Skeletal muscle cell (primary cell): ENCODE measurements at regions not wholly inside any gene's neighbourhood (a gene's known extent, or its start where the extent isn't known, plus 50 kb on each side); places are given as distances from the start of the nearest gene placed in this dataset.
A peak's percentile ranks its signal among the peaks of the same experiment; 100 is the strongest.

Experiments
- DNase-seq: peaks from one replicate; pipeline ENCODE4 v3.0.0-alpha.2; 2010; ENCODE audit warnings: low read depth
- H3K4me3 ChIP-seq: 2 replicates; pipeline ENCODE4 v1.5.1; 2011; ENCODE audit warnings: low read depth, mild to moderate bottlenecking, control low read depth, low read length, moderate library complexity

GRCh38 chr7:41010967-41011366 lies 691.9 kb downstream of the INHBA start:
- no peak overlapping the region for H3K4me3 ChIP-seq
- peak; percentile 56 for DNase-seq

- no peak for DNase-seq
- no peak overlapping the region for H3K4me3 ChIP-seq
Measured at GRCh38 chr7:41010418-41010817, 692.5 kb downstream of the INHBA start.

DNA sequence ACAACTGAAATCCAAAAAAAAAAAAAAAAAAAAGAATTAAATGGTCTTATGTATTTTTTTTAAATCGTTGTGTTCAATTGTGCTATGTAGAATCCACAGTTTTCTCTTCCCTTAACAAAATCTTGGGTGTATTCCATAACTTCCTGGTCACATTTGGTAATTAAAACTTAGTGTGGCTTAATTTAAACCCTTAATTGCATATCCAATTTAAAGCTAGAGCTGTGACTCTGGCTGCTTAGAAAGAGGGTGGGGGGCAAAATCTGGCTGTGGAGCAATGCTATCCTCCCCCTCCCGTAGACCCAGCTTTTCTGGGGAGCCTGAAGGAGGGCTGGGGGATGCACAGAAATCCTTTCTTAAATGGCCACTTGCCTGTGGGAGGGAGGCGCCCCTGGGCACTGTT lies 695.1 kb downstream of the INHBA start:
- H3K4me3 ChIP-seq: no peak overlapping the region
- no peak for DNase-seq

DNA sequence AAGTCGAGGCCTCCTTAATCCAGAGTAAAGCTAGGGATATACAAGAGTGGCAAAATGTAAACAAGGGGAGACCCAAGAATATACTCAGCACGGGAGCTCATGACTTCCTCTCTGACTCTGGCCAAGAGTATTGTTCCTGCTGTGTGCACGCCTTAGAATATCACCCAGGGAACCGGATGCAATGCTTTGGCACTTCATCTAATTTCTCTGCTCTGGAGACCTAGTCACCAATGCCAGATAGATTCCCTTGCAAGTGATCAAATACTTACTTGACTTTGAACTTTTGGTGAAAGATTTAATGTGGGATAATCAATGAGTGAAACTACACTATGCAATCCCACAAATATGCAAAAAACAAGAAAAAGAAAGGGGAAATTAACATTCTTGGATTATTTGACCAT lies 695.5 kb downstream of the INHBA start:
- H3K4me3 ChIP-seq: no peak overlapping the region
- DNase-seq: no peak

DNA sequence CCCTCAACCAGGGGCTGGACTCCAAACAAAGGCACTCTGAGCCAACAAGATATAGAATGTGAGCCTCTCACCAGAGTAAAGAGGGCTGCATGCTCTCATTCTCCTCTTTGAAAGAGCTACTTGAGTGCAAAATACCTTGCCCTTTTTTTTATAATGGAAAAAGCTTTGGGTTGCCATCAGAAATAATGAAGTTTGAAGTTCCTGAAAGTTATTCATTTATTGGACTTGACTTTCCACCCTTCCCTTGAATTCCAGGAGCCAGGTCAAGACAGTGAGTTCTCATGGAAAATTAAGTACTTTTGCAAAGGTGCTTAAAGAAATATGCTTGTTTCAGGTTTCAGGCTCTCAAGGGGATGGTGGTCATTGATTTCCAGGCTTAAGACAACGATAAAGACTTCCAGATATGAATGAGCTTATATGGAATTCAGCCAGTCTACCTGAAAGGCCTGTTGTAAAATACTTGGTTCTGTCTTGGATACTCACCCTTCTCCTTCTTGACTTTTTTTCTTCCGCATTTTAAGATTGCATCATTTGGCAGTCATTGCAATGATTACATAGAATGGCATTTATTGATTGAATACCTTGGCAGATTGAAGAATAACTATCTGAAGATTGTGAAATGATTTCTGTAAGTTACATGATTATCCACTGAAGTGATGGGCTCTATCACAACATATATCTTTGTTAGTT lies 696.4 kb downstream of the INHBA start:
- no peak overlapping the region for H3K4me3 ChIP-seq
- no peak for DNase-seq

DNA sequence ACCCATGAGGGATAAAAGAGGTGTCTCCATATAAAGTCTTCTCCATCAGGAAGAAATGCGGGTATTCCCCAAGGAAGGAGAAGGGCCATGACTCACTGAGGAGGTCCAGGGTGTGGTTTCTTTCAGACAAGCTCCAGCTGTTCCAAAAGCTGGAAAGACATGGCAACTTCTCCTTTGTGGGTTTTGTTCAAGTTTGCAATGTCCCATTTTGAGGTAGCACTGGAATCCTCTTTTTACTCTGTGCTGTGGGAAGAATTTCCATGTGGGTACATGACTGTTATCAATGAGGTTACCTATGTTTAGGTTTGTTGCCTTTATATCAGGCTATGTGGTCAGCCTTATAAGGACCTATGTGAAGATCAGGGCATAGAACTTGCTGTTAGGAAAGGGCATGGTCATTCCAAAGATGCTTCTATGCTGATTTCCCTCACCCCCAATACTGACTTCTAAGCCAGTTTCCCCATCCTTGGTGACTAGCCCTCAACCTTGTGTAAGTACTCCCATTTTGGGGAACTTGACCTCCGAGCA lies 697.5 kb downstream of the INHBA start:
- no peak overlapping the region for H3K4me3 ChIP-seq
- DNase-seq: peak; percentile 73

DNA sequence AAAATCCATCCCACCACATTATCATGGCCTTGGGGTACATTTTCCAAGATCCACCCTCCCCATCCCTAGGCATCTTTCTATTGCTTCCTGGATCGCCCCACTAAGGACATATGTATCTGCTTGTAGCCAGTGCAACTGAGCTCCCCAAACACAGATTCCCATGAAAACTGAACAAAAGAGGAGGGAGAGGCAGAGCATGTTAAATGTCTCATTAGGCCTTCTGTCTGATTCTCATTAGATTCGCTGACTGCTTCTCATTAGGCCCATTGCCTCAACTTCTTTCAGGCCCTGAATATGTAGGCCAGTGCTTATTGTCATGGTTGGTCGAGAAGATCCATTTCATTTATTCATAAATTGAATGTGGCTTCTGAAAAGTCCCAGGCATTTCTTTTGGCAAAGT lies 698.9 kb downstream of the INHBA start:
- no peak overlapping the region for H3K4me3 ChIP-seq
- no peak for DNase-seq

GRCh38 chr7:41003611-41003940 lies 699.3 kb downstream of the INHBA start:
- no peak for DNase-seq
- no peak overlapping the region for H3K4me3 ChIP-seq

GRCh38 chr7:41002741-41003610 lies 699.9 kb downstream of the INHBA start:
- H3K4me3 ChIP-seq: no peak overlapping the region
- no peak for DNase-seq

DNA sequence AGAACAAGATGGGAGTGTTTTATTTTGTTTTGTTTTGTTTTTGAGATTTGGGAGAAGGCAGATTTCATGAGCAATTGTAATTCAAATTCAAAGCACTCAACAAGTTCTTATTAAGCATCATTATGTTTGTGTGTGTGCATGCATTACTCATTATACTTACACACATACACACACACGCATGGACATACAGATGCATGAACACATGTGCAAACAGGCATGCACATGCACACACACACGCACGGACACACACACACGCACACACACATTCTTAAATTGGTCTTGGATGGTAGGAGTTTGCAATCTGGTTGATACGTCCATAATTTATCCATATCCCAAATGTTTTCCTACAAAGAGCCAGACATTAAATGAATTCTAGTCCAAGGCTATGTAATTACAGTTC lies 702.8 kb downstream of the INHBA start:
- H3K4me3 ChIP-seq: no peak overlapping the region
- DNase-seq: no peak

- DNase-seq: no peak
- H3K4me3 ChIP-seq: no peak overlapping the region
Measured at GRCh38 chr7:40996233-40996677, 706.6 kb downstream of the INHBA start.

DNA sequence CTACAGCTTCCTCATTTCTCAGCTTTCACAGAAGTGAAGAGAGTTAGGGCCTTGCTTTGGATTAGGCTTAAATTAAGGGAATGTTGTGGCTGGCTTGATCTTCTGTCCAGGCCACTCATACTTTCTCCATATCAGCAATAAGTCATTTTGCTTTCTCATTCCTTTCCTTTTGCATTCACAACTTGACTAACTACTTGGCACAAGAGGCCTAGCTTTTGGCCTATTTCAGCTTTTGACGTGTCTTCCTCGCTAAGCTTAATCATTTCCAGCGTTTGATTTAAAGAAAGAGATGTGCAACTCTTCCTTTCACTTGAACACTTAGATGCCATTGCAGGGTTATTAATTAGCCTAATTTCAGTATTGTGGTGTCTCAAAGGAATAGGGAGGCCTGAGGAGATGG lies 712.0 kb downstream of the INHBA start:
- no peak for DNase-seq
- H3K4me3 ChIP-seq: no peak overlapping the region

DNA sequence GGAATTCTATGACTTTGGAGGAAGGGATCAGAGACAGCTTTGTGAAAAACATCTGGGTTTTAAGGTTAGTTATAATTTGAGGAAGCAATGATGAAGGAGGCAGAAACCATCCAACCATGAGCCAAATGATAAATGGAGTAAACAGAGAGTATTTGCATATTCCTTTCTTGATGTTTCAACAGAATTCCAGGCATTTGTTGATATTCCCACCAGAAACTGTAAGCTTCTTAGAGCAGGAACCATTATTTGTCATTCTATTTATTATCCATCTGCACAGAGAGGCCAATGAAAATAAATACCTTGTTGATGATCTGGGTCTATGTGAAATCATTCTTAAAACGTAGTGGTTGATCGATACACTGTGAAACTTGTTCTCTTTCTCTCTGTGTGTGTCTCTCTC lies 715.3 kb downstream of the INHBA start:
- DNase-seq: no peak
- no peak overlapping the region for H3K4me3 ChIP-seq

DNA sequence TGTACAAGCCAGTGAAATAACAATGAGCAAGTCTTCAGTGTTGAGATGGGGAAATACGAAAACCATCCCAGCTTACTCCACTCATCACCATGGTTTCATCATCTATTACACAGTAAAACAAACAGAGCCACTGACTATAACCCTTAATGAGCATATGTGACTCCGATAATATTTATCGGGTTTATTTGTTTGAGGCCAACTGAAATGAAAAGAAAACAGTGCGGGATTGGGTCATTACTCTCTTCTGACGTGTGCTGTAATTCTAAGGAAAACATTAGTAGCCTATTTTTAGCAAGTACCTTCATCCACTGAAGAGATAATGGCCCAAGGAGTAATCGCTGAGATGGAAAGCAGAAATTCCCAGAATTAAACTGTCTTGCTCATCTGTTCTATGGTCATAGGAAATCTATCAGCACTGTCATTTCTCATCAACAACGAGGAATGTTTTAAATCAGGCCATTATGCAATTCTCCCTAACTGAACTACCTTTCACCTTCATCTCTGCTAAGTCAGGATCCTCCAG lies 716.5 kb downstream of the INHBA start:
- peak; percentile 92 for DNase-seq
- H3K4me3 ChIP-seq: no peak overlapping the region

- no peak overlapping the region for H3K4me3 ChIP-seq
- no peak for DNase-seq
Measured at GRCh38 chr7:40983111-40983510, 719.8 kb downstream of the INHBA start.

DNA sequence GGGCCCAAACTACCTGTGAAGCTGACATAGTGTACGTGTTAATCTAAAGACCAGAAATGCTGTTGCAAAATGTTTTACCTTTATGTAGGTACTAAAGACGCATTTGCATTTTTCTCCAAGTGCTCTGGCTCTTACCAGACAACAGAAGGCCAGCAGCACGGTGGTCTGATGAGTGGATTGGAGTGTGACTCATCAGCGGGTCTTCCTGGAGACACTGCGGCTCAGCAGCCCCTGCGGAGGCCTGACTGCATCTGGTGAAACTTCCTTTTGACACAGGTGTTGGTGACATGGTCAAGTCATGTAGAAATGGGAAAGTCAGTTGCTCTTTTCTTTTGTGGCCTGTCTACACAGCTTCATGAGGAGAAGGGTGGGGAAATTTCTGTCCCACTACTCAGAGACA lies 723.6 kb downstream of the INHBA start:
- DNase-seq: no peak
- H3K4me3 ChIP-seq: no peak overlapping the region

DNA sequence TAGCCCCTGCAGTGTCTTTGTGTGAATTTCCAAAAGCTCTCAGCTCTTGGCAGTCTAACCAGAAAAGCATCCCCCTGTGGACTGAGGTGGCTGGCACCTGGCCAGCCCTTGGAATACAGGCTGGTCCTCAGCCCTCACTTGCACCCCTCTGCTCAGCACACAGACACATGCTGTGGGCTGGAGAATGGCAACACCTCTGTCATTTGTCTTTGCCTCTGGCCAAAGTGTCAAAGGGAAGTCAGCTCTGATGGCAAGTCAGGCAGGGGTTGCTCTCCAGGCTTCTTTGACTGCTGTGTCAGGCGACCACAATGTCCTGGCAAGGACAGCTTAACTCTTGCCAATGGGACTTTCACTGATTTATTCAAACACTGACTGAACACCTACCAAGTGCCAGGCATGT lies 724.8 kb downstream of the INHBA start:
- no peak overlapping the region for H3K4me3 ChIP-seq
- DNase-seq: no peak

GRCh38 chr7:40977533-40977932 lies 725.4 kb downstream of the INHBA start:
- DNase-seq: no peak
- no peak overlapping the region for H3K4me3 ChIP-seq

GRCh38 chr7:40972426-40972825 lies 730.5 kb downstream of the INHBA start:
- no peak overlapping the region for H3K4me3 ChIP-seq
- no peak for DNase-seq

GRCh38 chr7:40969641-40970040 lies 733.2 kb downstream of the INHBA start:
- no peak for DNase-seq

DNA sequence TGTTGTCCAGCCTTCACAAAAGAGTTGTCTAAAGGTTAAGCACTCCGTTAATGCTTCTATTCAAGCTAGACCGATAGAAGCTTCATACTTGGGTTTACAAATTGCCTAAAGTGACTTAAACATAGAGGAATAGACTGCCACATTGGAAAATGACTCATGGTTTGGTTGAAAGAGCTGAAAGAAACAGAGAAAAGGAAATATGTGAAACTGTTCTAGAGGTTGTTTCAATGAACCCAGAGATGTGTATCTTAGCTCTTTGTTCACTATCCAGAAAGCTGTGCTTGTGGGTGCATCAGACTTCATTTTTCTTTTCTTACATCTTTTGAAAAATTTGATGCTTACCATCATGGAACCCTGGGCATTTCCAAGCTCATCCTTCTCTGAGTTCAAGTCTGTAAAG lies 736.2 kb downstream of the INHBA start:
- DNase-seq: no peak
- H3K4me3 ChIP-seq: no peak overlapping the region

More at GRCh38 chr7:40969641-40970040, 733.2 kb downstream of the INHBA start:
- no peak overlapping the region for H3K4me3 ChIP-seq
